GM23338 (cell line): ENCODE measurements at regions not wholly inside any gene's neighbourhood (a gene's known extent, or its start where the extent isn't known, plus 50 kb on each side); places are given as distances from the start of the nearest gene placed in this dataset.

ENCODE experiments used
- ATAC-seq: fragments of 200-7000 bp; cut with Tn5 transposase; 3 replicates; pipeline ENCODE4 v1.9.1; 2020
- DNase-seq: peaks from one replicate; pipeline ENCODE4 v3.0.0-alpha.2; 2015; ENCODE audit warnings: low spot score
- H2AFZ ChIP-seq: fragments of 200-600 bp; sonication (generic); 2 replicates; pipeline ENCODE4 v1.8.0; 2016; ENCODE audit warnings: antibody characterized with exemption, mild to moderate bottlenecking, moderate library complexity
- H3F3A ChIP-seq: fragments of 200-600 bp; sonication (generic); replicated peaks from 2 replicates; pipeline ENCODE4 v1.8.0; 2017; ENCODE audit warnings: antibody characterized with exemption, mixed run types, low read depth
- H3K27ac ChIP-seq: fragments of 200-600 bp; sonication (generic); 2 replicates; pipeline ENCODE4 v1.6.1; 2016; ENCODE audit warnings: low read depth
- H3K27me3 ChIP-seq: fragments of 200-600 bp; sonication (generic); 2 replicates; pipeline ENCODE4 v1.8.0; 2016; ENCODE audit warnings: mild to moderate bottlenecking, mixed run types, moderate library complexity; ENCODE audit not compliant: insufficient read depth
- H3K36me3 ChIP-seq: fragments of 200-600 bp; sonication (generic); 2 replicates; pipeline ENCODE4 v1.8.0; 2016; ENCODE audit warnings: mild to moderate bottlenecking; ENCODE audit not compliant: insufficient read depth
- H3K4me1 ChIP-seq: fragments of 200-600 bp; sonication (generic); 2 replicates; pipeline ENCODE4 v1.8.0; 2016; ENCODE audit warnings: mild to moderate bottlenecking, moderate library complexity; ENCODE audit not compliant: insufficient read depth
- H3K4me2 ChIP-seq: fragments of 200-600 bp; sonication (generic); 2 replicates; pipeline ENCODE4 v1.7.1; 2017; ENCODE audit warnings: mixed run types
- H3K4me3 ChIP-seq: fragments of 200-600 bp; sonication (generic); 2 replicates; pipeline ENCODE4 v1.6.1; 2016; ENCODE audit warnings: mixed run types
- H3K79me2 ChIP-seq: fragments of 200-600 bp; sonication (generic); replicated peaks from 2 replicates; pipeline ENCODE4 v1.8.0; 2017; ENCODE audit warnings: mild to moderate bottlenecking; ENCODE audit not compliant: insufficient read depth
- H3K9me2 ChIP-seq: fragments of 200-600 bp; sonication (generic); 2 replicates; pipeline ENCODE4 v1.8.0; 2017; ENCODE audit not compliant: insufficient read depth
- H4K20me1 ChIP-seq: fragments of 200-600 bp; sonication (generic); replicated peaks from 2 replicates; pipeline ENCODE4 v1.8.0; 2017; ENCODE audit warnings: mild to moderate bottlenecking; ENCODE audit not compliant: insufficient read depth
- H3K27ac Mint-ChIP-seq: 2 replicates; pipeline ENCODE4 v1.8.0; 2020; ENCODE audit warnings: inconsistent platforms, mild to moderate bottlenecking, moderate library complexity, mixed read lengths
- H3K27me3 Mint-ChIP-seq: 3 replicates; pipeline ENCODE4 v1.8.0; 2022; ENCODE audit warnings: low read depth, mild to moderate bottlenecking, moderate library complexity, mixed read lengths, inconsistent platforms; ENCODE audit not compliant: insufficient read depth, poor library complexity
- H3K36me3 Mint-ChIP-seq: 3 replicates; pipeline ENCODE4 v1.8.0; 2021; ENCODE audit warnings: low read depth, mild to moderate bottlenecking, inconsistent platforms, moderate library complexity, mixed read lengths
- H3K4me1 Mint-ChIP-seq: 3 replicates; pipeline ENCODE4 v1.8.0; 2020; ENCODE audit warnings: mild to moderate bottlenecking, inconsistent platforms, mixed read lengths
- H3K4me3 Mint-ChIP-seq: 3 replicates; pipeline ENCODE4 v1.8.0; 2021; ENCODE audit warnings: moderate library complexity, mild to moderate bottlenecking, inconsistent platforms, mixed read lengths
- H3K9me3 Mint-ChIP-seq: 3 replicates; pipeline ENCODE4 v1.8.0; 2020; ENCODE audit warnings: moderate library complexity, mild to moderate bottlenecking, inconsistent platforms, mixed read lengths
- CREB1 ChIP-seq: fragments of 250-450 bp; sonication (Bioruptor Pico); IDR thresholded peaks from 2 replicates; pipeline ENCODE4 v1.5.0; 2020; ENCODE audit warnings: low read depth, mild to moderate bottlenecking, moderate library complexity
- CTCF ChIP-seq, 2 experiments: fragments of 200-600 bp in 1 of 2; sonication (generic) in 1 of 2; conservative IDR thresholded peaks; 2 replicates each; pipeline versions ENCODE4 v1.5.1 to v1.6.1; 2016 to 2017; ENCODE audit warnings: antibody characterized with exemption in 2 of 2, low read depth in 2 of 2, mild to moderate bottlenecking in 2 of 2, moderate library complexity in 1 of 2
- ETS1 ChIP-seq: IDR thresholded peaks from 2 replicates; pipeline ENCODE4 v1.6.1; 2016; ENCODE audit warnings: antibody characterized with exemption
- EZH2 ChIP-seq: fragments of 200-600 bp; sonication (generic); IDR thresholded peaks from one replicate; pipeline ENCODE4 v1.8.0; 2017; ENCODE audit warnings: antibody characterized with exemption, mild to moderate bottlenecking, low read depth; ENCODE audit not compliant: unreplicated experiment
- EZH2phosphoT487 ChIP-seq: fragments of 200-600 bp; sonication (generic); IDR thresholded peaks from one replicate; pipeline ENCODE4 v1.8.1; 2018; ENCODE audit warnings: antibody characterized with exemption; ENCODE audit not compliant: unreplicated experiment
- JUNB ChIP-seq: IDR thresholded peaks from one replicate; pipeline ENCODE4 v1.6.1; 2016; ENCODE audit warnings: antibody characterized with exemption; ENCODE audit not compliant: unreplicated experiment
- NANOG ChIP-seq: IDR thresholded peaks from 2 replicates; pipeline ENCODE4 v1.6.1; 2016; ENCODE audit warnings: antibody characterized with exemption, borderline replicate concordance
- POLR2AphosphoS5 ChIP-seq: IDR thresholded peaks from 2 replicates; pipeline ENCODE4 v1.6.1; 2016; ENCODE audit warnings: antibody characterized with exemption, low read depth
- REST ChIP-seq: IDR thresholded peaks from one replicate; pipeline ENCODE4 v1.6.1; 2018; ENCODE audit warnings: antibody characterized with exemption; ENCODE audit not compliant: unreplicated experiment
- STAT1 ChIP-seq: IDR thresholded peaks from one replicate; pipeline ENCODE4 v1.6.1; 2016; ENCODE audit warnings: antibody characterized with exemption; ENCODE audit not compliant: unreplicated experiment
- ZNF114 ChIP-seq: fragments of 250-450 bp; sonication (Bioruptor Pico); IDR thresholded peaks from 2 replicates; pipeline ENCODE4 v1.5.0; 2020; ENCODE audit warnings: mild to moderate bottlenecking, moderate library complexity
- ZNF331 ChIP-seq: fragments of 250-450 bp; sonication (Bioruptor Pico); IDR thresholded peaks from 2 replicates; pipeline ENCODE4 v1.5.0; 2020; ENCODE audit warnings: low read depth, mild to moderate bottlenecking, moderate library complexity
- ZNF462 ChIP-seq: fragments of 250-450 bp; sonication (Bioruptor Pico); IDR thresholded peaks from 2 replicates; pipeline ENCODE4 v1.5.0; 2020; ENCODE audit warnings: mild to moderate bottlenecking, moderate library complexity

GRCh38 chr4:114734594-114734993, 136.0 kb downstream of the UGT8 start:
- Histone ChIP-seq H3K4me3 (no peak overlapping the region), H4K20me1 (no peaks in the 10 kb centered on the region), H3K27ac (no peak overlapping the region), H3K9me2 (no peaks in the 10 kb centered on the region), H3K36me3 (no peaks in the 10 kb centered on the region), H3F3A (no peaks in the 10 kb centered on the region), H3K27me3 (no peaks in the 10 kb centered on the region), H2AFZ (no peak overlapping the region), H3K4me2 (peak overlapping the region; percentile 9; the same call in 1 of the 2 replicates), H3K4me1 (peaks cover 10% of the 10 kb centered on the region; the same call in 1 of the 2 replicates), H3K79me2 (no peaks in the 10 kb centered on the region)
- DNase-seq = peak; percentile 80
- ATAC-seq = peak; percentile 90
- no peak overlapping the region for H3K4me3 Mint-ChIP-seq
- no peaks in the 10 kb centered on the region for H3K9me3 Mint-ChIP-seq
- no peaks in the 10 kb centered on the region for H3K36me3 Mint-ChIP-seq
- no peak for TF ChIP-seq REST
- TF ChIP-seq ZNF331 (CRISPR knock-in tag) = no peak
- no peak for TF ChIP-seq CREB1 (CRISPR knock-in tag)
- TF ChIP-seq EZH2phosphoT487 = no peak
- no peak for TF ChIP-seq STAT1
- TF ChIP-seq NANOG = no peak
- TF ChIP-seq ZNF114 (CRISPR knock-in tag) = no peak
- TF ChIP-seq EZH2 = no peak
- TF ChIP-seq JUNB = no peak
- no peak for TF ChIP-seq POLR2AphosphoS5
- no peak for TF ChIP-seq CTCF (conservative IDR thresholded peaks at IDR 0.05; ENCODE audit: low read depth in 2 of 2)
- no peak; the same call in 1 of the 2 replicates for TF ChIP-seq ZNF462
- TF ChIP-seq ETS1 = no peak
- H3K27ac Mint-ChIP-seq = peak overlapping the region; percentile 69
- H3K27me3 Mint-ChIP-seq = no peaks in the 10 kb centered on the region
- H3K4me1 Mint-ChIP-seq = peaks cover 18% of the 10 kb centered on the region
